CD4-positive, alpha-beta T cell treated with Interleukin-2 at 100 ng/mL for 4 hours (primary cell): ENCODE measurements at regions not wholly inside any gene's neighbourhood (a gene's known extent, or its start where the extent isn't known, plus 50 kb on each side); places are given as distances from the start of the nearest gene placed in this dataset.
"Not testable (repeated sequence)": the region's sequence is repeated elsewhere in the genome, so short reads cannot be mapped to it uniquely, and the experiment has no call there.

ENCODE experiments used
- DNase-seq: peaks from one replicate; pipeline ENCODE4 v3.0.0-alpha.2; 2020; ENCODE audit warnings: low spot score

GRCh38 chr4:137738375-137738990 lies 206.2 kb upstream of the PCDH18 start:
- no peak for DNase-seq

DNA sequence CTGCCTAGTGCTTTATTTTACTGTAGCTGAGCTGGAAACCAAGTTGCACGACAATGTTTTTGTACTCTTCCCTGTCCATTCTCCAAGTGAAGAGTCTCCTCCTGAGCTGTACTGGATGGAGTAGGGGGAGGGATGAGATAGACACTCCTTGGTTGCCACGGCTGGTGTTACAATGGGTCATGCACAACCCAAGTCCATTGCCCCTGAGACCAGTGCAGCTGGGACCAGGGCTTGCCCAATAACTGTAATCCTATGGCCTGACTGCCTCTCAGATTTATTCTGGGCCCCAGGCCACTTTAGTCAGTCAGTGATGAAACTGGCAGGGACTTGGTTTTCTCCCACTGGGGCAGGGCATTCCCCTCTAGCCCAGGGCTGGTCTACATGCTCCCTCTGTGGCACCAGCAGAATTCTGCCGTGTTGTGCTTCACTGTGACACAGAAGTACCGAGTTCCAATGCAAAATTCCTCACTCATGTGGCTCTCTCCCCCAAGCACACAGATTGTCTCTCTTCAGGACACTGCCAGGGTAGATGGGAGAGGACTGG lies 203.3 kb upstream of the PCDH18 start:
- DNase-seq: no peak

DNA sequence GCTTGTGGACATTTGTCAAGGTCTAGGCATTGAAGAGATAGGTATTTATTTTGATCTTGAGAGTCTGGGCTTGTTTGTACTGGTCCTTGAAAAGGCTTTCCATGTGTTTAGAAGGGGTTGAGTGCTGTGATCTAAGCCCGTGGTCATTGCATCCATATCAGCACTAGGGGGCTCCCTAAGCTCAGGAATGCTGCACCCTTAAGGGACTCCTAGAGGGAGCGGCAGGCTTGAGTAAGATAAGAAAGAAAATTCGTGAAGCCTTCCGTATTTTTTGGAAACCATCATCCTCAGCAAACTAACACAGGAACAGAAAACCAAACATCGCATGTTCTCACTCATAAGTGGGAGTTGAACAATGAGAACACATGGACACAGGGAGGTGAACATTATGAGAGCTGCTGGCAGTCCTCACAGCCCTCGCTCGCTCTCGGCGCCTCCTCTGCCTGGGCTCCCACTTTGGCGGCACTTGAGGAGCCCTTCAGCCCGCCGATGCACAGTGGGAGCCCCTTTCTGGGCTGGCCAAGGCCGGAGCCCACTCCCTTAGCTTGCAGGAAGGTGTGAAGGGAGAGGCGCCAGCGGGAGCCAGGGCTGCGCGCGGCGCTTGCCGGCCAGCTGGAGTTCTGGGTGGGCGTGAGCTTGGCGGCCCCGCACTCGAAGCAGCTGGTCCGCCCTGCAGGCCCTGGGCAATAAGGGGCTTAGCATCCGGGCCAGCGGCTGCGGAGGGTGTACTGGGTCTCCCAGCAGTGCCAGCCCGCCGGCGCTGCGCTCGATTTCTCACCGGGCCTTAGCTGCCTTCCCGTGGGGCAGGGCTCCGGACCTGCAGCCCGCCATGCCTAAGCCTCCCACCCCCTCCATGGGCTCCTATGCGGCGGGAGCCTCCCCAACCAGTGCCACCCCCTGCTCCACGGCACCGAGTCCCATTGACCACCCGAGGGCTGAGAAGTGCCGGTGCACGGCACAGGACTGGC lies 201.2 kb upstream of the PCDH18 start:
- not testable (repeated sequence) for DNase-seq

GRCh38 chr4:137722910-137723309 lies 190.6 kb upstream of the PCDH18 start:
- no peak for DNase-seq

DNA sequence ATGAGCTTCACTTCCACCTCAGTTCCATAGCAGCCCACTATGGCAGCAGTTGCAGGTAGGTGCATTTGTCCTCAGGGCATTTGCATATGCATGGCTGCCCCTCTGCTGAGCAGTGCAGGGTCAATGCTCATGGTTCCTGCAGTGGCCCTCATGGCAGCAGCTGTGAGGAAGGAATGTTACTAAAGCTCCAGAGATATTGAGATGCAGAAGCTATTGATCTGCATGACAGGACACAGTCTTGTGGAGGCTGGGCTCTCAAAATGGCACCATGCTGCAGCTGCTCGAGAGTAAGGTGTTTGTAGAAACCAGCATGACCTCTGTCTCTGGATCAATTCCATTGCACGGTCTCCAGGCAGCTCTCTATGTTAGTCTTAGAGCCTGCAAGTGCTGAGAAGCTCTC lies 179.2 kb upstream of the PCDH18 start:
- no peak for DNase-seq

GRCh38 chr4:137707626-137708025 lies 175.3 kb upstream of the PCDH18 start:
- no peak for DNase-seq

DNA sequence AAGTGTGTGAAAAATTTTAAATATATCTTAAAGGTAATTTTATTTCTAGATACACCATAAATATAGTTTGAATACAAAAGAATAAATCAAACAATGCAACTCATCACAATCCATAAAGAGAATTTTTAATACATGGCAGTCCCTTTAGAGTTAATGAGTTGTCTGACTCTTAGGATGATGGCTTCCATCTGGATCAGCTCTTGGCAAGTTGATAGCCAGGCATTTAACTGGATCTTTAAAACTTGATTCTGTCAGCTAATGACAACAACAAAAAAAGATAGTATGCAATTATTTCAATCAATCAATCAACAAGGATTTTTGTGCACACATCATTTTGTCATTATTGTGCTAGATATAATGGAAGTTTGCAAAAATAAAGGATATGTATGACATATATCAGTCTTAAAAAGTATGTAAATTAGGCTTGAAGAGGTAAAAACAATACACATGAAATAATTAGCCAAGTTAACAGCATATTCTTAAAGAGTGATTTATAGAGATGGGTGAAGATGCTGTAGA lies 174.9 kb upstream of the PCDH18 start:
- DNase-seq: no peak

- DNase-seq: no peak
Observed at GRCh38 chr4:137705171-137705783, 173.0 kb upstream of the PCDH18 start.

DNA sequence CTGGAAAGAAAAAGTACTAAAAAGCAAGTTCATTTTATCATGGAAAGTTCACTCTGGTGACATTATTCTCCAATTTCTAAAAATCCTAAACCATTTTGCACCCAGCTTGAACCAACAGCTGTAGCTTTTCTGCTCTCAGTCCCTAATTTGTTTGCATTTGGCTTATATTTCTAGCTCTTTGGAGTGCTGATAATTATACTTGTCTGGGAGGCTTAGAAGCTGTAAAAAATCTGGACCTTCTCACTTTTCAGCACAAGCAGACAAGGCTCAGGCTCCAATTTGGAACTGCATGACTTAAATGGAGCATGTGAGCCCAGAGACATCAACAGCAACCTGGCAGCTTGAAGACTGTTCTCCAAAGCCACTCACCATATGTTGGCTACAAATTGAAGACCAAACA lies 170.9 kb upstream of the PCDH18 start:
- no peak for DNase-seq

DNA sequence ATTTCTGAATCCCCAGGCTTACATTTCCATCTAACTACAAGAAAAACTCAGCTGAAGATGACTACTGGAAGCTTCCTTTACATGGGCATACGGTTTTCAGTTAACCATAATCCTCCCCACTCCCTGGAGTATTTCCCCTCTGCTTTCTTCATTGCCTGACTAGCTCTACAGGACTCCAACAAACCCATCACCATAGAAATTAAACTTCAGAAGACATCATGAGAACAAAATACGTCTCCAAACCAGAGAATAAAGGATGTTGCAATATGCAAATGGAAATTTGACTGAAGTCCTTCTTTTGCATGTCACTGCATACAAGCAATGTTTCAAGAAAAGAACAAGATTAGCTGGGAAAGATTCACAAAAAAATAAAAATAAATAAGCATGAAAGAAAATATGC lies 170.2 kb upstream of the PCDH18 start:
- DNase-seq: no peak

- no peak for DNase-seq
Observed at GRCh38 chr4:137701401-137701800, 169.1 kb upstream of the PCDH18 start.

- no peak for DNase-seq
Observed at GRCh38 chr4:137700751-137701150, 168.5 kb upstream of the PCDH18 start.

- DNase-seq: no peak
Observed at GRCh38 chr4:137700072-137700471, 167.8 kb upstream of the PCDH18 start.

DNA sequence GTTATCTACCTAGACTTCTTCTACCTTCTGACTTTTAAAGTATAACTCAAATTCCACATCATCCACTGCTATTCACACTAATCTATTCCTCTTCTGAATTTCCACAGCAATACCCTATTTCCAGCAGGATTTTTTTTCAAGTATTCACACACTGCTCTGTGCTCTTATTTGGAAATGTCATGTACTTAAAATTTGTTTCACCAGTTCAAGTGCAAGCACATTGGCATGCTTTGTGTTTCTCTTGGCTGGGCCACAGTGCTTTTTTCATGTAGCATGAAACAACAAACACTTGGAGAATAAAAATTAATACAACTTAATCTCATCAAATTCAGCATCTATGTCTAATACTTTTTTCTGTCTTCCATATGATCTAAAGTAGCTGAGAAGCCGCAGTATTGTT lies 161.8 kb upstream of the PCDH18 start:
- DNase-seq: no peak

DNA sequence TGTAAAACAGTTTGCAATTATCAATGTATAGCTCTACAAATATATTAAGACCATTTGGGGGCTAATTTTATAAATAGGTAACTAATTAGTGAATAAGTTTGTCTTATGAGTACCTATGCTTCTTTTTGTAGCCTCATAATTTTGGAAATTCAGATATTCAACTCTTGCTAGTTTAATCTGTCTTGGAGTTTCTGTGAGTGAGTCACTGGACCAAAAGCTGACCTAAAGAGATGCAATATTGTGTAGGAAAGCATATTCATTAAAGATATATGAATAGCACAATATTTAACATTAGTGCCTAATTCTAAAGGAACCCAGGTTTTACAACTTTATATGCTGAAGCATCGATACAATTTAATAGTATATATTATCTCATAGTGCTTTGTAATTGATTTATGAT lies 161.3 kb upstream of the PCDH18 start:
- DNase-seq: no peak

GRCh38 chr4:137692205-137692604 lies 159.9 kb upstream of the PCDH18 start:
- no peak for DNase-seq

DNA sequence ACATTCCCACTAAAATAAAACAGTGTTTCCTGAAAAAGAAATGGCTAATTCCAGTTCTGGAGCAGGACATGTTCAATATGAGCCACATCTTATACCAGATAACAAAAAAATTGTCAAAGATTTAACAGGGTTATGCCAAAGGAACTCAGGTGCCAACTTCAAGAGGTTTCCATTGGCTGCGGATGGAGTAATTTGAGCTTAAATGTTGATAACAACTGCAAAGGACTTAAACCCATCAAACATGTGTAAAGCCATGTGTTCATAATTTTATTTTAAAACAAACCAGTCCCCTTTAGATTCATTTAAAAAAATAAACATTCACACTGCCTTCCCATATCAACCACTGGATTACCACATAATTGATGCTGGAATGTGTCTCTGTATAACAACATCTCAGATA lies 156.4 kb upstream of the PCDH18 start:
- DNase-seq: no peak

DNA sequence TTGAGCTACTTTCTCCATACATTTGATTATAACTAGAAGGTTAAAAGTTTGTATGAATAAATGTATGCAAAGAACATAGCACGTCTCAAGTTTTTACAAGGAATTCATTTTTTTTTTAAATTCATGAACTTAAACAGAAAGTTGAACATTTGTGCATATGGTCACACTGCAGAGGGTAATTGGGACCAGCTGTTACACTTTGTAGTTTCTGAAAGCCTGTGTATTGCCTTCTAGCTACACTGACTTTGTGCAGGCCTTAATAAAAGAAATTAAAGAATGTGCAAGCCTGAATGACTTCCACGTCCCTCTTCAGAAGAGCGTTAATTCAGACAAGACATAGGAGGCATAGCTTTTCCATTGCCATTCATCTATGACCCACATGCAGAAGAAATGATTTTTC lies 153.1 kb upstream of the PCDH18 start:
- DNase-seq: no peak

- no peak for DNase-seq
Observed at GRCh38 chr4:137681081-137681480, 148.8 kb upstream of the PCDH18 start.

DNA sequence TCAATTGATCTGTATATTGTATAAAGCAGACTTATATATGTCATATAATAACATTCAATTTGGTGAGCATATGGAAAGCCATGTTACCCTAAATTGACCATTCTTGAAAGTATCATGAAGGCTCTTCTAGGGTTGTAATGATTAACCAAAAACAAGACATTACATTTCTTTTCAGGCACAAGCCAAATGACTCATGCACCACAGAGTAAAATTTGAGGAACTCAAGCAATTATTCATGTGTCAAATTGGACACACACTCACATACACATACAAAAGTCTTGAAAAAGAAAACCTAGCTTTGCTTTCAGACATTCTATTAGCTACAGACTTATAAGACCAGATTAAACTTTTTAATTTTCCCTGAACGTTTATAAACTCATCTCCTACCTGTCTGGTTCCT lies 146.5 kb upstream of the PCDH18 start:
- no peak for DNase-seq

- no peak for DNase-seq
Observed at GRCh38 chr4:137677863-137678262, 145.6 kb upstream of the PCDH18 start.

- no peak for DNase-seq
Observed at GRCh38 chr4:137676357-137676998, 144.2 kb upstream of the PCDH18 start.
